ENCODE measurements at regions not wholly inside any gene's neighbourhood (a gene's known extent, or its start where the extent isn't known, plus 50 kb on each side); places are given as distances from the start of the nearest gene placed in this dataset.
"Not testable (repeated sequence)": the region's sequence is repeated elsewhere in the genome, so short reads cannot be mapped to it uniquely, and the experiment has no call there.

DNA sequence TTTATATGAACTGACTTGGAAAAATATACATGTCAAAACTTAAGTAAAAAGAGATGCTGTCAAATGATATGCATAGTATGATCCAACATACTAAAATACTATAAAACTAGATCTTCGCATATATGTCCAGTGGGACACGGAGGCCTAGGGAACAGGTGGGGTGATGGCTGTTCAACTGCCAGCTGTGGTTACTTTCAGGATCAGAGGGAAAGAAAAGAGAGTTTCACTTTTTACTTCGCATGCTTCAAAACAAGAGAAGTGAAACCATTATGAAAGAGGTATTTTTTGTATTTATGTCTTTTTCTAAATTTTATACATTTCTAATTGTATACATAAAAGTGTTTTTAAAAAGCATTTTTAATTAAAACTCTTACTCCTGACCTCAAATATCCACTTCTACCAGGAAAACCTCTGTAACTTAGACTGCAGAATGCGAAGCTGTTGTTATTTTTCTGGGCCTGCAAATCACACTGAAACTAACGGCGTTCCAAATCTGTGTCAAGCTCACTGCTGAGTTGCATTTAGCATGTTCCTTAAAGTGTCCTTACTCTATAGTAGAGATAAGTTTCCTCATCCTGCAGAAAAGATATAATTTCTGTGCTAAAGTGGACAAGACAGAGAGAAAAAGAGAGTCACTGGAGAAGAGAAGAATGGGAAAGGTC, 97.8 kb upstream of the SLC35G4 start:
- DNase-seq (ENCODE audit: low spot score) = no peak

DNA sequence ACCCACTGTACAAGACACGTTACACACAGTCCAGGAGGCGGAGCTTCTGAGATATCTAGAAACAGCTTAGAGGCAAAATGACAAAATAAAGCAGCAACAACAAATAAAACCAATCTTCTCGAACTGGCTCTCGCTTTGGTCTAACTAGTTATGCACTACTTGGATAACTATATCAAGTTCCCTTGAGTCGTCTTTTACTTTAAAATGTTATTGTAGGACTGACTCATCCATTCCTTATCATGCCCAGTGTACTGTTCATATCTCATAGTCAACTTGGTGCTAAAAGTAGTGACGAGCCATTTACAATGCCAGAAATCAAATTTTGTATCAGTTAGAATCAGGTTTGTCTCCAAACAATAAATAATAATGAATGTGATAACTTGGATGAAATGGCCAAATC, 102.5 kb upstream of the SLC35G4 start:
- DNase-seq (ENCODE audit: low spot score) = no peak

DNA sequence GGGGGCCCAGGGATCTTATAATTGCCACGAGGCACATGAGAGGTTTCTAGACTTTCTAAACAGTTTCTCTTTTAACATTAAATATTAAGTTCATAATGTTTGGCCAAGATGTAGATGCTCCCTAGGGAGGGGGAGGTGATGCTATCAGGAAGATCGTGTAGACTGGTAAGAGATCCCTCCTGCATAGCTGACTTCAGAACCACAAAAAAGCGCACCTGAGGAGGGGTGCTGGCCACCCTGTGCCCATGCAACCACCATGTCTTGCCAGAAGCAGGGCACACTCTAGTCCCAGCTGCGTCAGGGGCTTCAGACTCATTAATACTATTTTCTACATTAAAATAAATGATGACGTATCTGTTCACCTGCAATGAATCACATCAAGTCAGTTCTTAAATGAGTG, 103.4 kb upstream of the SLC35G4 start:
- DNase-seq (ENCODE audit: low spot score) = no peak

DNA sequence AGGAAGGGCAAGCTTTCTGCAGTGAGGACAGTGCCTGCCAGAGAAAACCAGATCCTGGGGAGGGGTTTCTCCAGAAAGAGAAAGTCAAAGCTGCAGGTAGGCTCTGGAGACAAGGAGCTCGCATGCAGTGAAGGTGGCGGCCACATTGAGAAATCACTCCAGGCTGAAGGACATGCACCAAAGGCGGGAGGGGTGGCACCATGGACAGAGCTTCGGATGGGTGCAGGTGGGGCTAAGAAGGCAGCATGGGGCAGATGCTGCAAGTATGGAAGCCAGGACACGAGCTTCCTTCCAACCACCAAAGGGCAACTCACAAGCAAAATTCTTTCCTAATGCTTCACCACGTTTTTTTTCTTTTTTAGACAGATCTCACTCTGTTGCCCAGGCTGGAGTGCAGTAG, 104.4 kb upstream of the SLC35G4 start:
- DNase-seq (ENCODE audit: low spot score) = no peak

DNA sequence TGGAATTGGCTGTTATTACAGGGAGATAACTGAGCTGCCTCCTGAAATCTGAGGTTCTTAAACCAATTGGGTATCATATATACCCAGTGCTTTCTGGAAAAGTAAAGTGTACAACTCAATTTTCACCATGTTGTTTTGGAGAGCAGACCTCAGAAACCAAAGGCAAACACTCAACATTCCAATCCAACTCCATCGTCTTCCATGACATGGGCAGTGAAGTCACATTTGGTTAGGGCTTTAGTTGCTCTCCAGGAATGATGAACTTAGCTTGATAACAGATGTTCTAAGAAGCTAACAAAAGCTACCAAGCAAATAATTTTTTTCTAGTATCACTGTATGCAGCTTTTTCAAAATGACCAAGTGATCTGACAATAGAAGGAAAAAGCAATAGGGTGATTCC, 107.0 kb upstream of the SLC35G4 start:
- DNase-seq (ENCODE audit: low spot score) = no peak

DNA sequence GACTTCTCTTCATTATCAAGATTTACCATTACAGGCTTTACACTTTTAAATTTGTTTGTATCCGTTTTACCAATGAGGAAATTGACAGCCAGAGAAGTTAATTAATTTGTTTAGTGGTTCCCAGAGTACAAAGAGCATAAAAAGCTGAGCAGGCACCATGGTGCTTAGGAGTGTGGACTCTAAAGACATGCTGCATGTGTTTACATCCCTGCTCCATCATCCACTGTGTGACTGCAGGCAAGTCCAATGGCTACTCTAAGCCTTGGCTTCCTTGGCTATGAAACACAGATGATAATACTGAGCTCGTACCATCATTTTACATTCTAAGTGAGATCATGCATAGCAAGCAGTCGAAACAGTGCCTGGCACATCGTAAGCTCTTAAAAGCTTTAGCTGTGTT, 108.0 kb upstream of the SLC35G4 start:
- no peak for DNase-seq (ENCODE audit: low spot score)

DNA sequence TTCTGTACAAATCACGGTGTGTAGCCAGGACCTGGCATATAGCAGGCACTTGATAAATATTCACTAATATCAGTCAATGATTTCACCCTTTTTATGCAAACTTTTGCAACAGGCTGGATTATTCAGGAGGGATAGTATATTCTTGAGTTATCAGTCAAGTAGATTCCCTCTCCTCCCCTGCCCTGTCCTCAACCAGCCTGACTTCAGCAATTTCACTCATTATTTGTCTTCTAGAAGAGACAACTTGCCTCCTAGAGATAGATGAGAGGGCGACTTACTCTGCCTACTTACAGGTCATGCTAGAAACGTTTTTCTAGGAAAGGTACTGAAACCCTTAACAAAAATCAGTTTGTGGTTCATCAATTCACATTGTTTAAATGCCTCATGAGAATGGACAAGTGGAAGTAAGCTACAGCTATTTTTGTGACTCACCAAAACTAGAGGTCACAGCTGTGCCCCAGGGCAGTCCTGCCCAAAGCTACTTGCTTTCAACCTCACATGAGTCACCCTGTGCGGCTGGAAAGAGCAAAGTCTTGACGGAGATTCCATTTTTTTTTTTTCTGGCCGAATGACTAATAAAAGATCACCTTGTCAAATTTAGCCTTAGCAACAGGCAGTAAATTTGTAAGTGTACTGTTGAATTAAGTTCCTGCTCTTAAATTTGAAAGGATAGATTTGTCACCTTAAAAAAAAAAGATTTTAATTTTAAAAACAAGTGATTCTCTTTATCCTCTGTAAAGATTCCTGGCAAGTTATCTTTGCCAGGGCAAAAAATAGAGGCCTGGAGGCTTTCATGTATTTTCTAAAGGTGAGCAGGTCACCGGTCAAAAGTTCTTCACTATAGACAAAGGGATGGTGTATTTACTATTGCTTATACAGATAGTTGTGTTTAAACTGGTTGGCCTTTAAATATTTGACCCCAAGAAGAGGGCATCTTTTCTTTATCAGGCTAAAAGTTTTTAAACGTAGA, 109.0 kb upstream of the SLC35G4 start:
- no peak for DNase-seq (ENCODE audit: low spot score)

DNA sequence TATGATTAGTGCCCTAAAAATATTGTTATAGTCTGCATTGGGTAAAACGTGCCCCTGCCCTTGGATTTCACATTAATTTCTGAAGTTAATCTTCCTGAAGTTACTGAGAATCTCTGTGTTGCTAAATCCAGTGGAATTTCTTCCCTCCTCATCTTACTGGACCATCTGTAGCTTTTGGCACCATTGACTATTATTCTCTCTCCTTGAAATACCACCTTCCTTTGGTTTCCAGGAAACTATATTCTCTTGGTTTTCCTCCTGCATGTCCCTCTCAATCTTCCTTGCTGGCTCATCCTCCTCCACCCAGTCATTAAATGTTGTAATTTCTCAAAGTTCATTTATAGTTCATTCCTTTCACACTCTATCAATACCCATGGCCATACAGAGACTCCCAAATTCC, 110.6 kb upstream of the SLC35G4 start:
- DNase-seq (ENCODE audit: low spot score) = no peak

DNA sequence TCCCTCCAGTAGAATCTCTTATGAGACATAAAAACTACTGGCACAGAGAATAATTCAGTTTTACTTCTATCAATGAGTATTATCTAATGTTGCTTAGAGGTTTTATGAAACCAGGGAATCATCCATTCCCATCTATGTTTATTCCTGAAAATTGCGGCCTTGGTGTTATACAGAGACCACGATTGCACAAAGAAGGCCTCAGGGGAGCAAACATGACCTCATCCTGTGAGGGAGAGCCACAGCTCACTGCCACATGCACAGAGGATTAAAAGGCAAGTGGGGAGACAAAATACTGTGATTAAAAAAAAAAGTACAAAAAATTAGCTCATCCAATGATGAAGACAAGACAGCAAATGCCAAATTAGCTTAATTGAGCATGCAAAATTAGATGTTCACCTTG, 111.8 kb upstream of the SLC35G4 start:
- no peak for DNase-seq (ENCODE audit: low spot score)

DNA sequence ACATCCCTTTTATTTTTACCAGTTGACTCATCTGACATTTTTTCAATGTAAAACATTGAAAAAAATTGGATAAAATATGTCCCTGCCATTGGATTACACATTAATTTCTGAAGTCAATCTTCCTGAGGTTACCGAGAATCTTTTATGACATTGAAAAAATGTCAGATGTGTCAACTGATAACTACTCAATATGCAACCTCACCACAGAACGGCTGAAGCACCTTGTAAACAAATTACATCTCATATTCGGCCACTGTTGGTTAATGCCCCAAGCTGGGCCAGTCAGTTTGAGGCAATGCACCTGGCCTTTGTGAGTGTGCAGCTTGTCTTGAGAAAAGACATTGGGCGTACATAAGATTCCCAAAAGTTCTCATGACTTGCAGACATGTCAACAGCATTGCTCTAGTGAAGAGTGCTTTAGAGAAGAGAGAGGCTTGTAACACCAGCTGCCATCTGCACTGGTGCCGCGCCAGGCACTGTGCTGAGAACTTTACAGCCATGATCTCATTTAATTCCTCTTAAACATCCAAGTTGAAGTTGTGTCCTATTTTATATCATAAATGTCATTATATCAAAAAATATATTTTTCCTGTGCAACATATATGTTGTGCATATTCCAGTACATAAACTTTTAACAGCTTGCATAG, 112.7 kb upstream of the SLC35G4 start:
- no peak for DNase-seq (ENCODE audit: low spot score)

DNA sequence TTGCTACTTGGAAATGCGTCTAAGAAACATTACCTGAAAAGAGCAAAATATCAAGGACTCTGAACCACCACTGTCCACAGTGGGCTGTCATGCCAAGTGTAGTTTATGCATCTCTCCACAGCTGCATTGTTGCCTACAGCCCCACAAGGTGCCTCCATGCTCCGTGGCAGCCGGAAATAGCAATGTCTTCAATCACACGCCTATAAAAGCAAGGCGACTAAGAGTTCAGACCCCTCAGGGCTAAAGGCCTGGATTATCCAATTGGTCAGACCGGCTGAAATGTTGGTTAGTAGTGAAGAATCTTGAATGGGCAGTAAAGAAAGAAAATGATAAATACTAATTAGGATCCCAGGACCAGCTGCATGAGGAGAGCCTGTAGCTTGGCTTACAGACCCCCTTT, 114.0 kb upstream of the SLC35G4 start:
- DNase-seq (ENCODE audit: low spot score) = no peak

DNA sequence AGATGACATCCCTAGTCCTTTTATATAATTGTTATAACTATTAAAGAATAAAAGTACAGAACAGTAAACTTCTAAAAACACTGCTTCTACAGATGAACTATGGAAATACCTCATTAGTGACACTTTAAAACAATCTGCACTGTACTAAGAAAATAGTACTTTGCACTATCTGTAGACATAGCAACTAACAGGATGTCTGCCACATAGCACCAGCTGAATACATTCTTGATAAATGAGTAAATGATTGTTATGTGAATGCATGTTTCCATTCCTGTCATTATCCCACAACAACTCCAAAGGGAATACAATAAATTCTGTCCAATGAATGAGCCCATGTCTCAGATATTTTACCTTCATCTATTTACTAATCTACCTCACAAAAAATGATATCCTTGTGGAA, 115.3 kb upstream of the SLC35G4 start:
- no peak for DNase-seq (ENCODE audit: low spot score)

DNA sequence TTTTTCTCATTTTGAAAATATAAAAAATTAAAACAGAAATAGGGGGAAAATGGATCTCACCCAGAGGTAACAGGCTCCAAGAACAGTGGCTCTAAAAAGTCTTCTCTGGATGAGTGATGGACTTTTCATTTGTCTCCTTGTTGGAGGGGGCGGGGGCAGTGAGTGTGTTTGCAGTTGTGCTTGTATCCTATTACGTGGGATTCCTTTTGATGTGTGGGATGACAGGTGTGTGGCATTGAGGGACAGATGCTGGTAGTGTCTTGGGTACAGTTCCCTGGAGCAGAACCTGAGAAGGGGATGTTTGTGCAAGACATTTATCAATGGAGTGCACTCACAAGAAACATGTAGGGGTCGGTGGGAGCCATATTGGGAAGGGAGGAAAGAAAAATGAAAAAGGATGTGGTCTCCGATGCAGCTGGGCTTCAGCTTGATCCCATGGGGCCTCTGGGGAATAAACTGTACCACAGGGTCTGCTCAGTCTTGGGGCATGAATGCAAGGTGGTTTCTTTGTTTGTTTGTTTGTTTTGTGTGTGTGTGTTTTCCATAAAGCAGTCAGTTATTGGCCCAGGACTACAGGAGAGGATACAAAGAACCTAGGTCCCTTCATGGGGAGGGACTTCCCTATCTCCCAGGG, 120.0 kb upstream of the SLC35G4 start:
- DNase-seq (ENCODE audit: low spot score) = no peak

DNA sequence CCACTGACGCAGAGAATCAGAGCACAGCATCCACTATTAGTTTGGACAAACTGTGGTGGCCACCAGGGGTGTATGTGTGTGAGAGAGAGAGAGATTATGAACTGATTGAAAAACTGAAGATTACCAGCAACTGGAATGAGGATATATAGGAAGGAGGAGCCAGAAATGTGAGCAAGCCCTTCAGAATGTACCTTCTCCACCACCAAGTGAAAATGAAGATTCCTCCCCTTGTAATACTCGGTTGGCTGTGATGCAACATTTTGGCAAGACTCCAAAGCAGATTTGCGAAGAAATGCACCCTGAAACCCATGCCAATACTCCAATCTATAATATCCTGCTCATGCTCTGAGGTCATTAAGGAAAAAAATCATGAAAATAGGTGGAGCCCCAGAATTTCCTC, 121.2 kb upstream of the SLC35G4 start:
- DNase-seq (ENCODE audit: low spot score) = no peak

DNA sequence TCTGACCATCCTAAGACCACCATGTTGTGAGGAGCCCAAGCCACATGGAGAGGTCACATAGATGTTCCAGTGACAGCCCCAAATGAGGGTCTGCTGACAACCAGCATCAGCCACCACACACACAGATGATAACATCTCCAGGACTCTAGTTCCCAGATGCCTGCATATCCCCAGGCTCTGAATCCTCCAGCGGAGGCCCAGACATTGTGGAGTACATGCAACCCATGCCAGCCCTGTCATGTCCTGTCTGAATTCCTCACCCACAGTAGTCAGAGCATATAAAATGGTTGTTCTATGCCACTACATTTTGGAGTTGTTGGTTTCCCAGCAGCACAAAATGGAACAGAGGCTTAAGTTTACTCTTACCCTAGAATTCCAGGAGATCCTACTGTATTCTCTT, 122.0 kb upstream of the SLC35G4 start:
- no peak for DNase-seq (ENCODE audit: low spot score)

DNA sequence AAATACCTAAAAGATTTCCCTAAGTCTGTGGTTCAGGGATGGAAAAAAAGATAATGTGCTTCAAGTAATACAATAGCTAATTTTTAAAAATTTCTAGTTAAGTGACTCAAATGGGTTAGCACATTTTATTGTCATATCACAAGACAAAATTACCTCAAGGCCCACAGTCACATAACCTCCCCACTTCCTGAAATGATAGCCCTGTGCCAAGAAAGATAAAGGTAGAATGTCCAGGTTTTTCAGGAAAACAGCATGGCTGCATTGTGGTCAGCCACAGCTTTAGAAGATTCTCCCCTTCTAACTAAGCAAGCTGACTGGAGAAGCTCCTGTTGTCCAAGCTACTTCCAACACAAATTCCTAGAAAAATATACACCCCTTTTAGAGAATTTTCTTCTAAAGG, 127.1 kb upstream of the SLC35G4 start:
- no peak for DNase-seq (ENCODE audit: low spot score)

DNA sequence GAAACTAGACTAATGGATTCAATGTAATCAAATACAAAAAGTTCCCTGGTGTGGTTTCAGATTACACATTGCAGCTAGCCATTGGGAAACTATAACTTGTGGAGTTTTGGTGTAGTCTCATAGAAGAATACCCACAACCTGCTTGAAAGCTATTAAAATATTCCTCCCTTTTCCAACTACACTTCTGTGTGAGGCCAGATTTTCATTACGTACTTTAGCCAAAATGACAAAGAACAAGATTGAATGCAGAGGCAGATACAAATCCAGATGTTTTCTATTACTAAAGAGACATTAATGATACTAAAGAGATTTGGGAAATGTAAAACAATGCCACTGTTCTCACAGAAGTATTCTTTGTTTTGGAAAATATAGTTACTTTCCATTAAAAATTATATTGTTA, 128.7 kb upstream of the SLC35G4 start:
- DNase-seq (ENCODE audit: low spot score) = no peak

DNA sequence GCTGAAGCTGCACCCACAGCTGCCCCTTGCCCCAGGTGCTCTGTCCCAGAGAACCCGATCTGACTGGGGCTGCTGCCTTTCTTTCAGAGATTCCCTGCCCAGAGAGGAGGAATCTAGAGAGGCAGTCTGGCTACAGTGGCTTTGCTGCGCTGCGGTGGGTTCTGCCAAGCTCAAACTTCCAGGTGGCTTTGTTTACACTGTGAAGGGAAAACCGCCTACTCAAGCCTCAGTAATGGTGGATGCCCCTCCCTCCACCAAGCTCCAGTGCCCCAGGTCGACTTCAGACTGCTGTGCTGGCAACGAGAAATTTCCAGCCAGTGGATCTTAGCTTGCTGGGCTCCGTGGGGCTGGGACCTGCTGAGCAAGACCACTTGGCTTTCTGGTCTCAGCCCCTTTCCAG, 130.4 kb upstream of the SLC35G4 start:
- DNase-seq (ENCODE audit: low spot score) = not testable (repeated sequence)

DNA sequence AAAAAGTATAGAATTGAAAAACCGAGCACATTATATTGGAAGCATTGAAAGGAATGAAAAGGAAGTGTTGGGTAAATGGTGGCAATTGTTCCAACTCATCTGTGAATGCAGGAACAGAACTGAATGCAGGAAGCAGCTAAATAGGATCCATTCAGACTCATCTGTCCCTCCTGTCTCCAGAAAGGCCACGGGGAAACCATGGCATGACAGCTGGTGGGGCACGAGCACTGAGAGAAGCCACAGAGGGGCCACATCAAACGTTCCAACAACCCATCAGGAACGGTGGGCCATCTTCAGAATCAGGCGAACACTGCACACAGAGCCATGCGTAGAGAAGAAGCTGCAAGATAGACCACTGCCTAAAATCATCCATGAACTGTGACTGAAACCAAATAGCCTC, 138.5 kb upstream of the SLC35G4 start:
- DNase-seq (ENCODE audit: low spot score) = no peak

DNA sequence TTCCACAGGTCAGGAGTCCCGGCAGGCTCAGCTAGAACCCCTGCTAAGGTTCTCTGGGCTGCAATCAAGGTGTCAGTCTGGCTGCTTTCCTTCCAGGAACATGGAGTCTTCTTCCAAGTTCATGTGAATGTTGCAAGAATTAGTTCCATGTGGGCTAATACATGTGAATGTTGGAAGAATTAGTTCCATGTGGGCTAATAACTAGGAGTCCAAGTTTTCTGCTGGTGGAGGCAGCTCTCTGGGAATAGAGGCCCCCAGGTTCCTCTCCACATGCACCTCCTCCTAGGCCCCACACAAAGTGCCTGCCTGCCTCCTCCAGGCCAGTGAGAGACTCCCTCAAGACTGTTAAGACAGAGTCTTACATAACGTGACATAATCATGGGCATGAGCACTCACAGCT, 140.8 kb upstream of the SLC35G4 start:
- no peak for DNase-seq (ENCODE audit: low spot score)

DNA sequence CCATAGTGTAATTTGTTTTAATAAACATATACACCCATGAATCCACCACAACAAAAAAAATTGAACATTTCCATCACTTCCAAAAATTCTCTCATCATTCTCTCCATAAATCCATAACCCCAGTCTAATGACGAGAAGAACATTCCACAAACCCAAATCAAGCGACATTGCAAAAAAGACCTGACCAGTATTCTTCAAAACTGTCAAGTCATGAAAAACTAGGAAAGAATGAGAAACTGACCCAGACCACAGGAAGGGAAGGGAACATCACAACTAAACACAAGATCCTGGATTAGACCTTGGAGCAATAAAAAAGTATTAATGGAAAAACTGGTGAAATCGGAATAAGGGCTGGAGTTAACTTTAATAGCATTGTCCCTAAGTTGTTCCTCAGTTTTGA, 141.3 kb upstream of the SLC35G4 start:
- no peak for DNase-seq (ENCODE audit: low spot score)

DNA sequence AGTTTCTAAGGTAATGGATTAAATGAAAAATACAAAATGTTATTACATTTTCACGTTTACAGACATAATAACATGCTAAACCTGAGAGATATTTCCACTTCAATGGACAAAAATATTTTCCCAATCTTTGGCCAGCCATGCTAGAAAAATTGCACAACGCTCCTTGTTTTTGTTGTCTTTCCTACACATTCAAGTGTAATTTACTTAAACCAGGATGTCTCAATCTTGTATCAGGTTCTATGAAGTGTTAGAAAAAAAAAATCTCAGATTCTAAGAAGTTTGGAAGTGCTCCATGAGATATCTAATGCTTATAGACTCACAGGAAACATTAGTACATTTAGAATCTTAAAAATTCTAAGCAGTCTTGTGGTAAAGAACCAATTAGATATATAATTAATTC, 141.8 kb upstream of the SLC35G4 start:
- DNase-seq (ENCODE audit: low spot score) = no peak

DNA sequence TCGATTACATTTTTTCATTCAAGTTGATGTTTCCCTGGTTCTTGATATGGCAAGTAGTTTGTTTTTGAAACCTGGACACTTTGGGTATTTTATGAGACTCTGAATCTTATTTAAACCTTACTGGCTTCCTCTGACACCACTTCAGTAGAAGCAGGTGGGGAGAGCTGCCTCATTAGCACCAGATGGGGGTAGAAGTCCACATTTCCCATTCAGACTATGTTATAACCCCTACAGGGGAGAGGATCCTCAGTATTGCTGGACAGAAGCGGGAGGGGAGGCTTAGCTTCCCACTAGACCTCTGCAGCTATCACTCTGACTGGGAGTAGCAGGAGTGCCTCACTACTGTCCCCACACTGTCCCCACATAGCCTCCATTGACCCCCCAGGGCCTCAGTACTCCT, 145.3 kb upstream of the SLC35G4 start:
- no peak for DNase-seq (ENCODE audit: low spot score)

Data from ecto neural progenitor cell (in vitro differentiated cells).